Head of caudate nucleus (tissue), 42 donors: ENCODE measurements at regions not wholly inside any gene's neighbourhood (a gene's known extent, or its start where the extent isn't known, plus 50 kb on each side); places are given as distances from the start of the nearest gene placed in this dataset.

Experiments used
- DNase-seq, 42 donors: peaks; one replicate each; pipeline versions ENCODE4 v3.0.0 to v3.0.0-alpha.2; 2020 to 2021; ENCODE audit warnings: mixed read lengths in 7 of 42
- intact Hi-C: fragments of 100-400 bp; cut with DNase I; formaldehyde crosslinking; loops from one replicate; pipeline ENCODE4 v1.15.0; 2022

GRCh38 chr2:60603533-60604190 lies 50.2 kb upstream of the BCL11A start:
- intact Hi-C loops: no loop called here
- DNase-seq: peak in 1 of 42 donors; percentile 27

GRCh38 chr2:60604486-60605064 lies 51.1 kb upstream of the BCL11A start:
- intact Hi-C loops: no loop called here
- DNase-seq: peak in 1 of 42 donors; percentile 1

- intact Hi-C loops: no loop called here
- DNase-seq: peak in 1 of 42 donors; percentile 12
These were observed 52.4 kb upstream of the BCL11A start for GRCh38 chr2:60605866-60606265.

GRCh38 chr2:60608679-60609078 lies 55.2 kb upstream of the BCL11A start:
- no peak for DNase-seq
- intact Hi-C loops: no loop called here

GRCh38 chr2:60612033-60612432 lies 58.6 kb upstream of the BCL11A start:
- DNase-seq: peak in 1 of 42 donors; percentile 10
- intact Hi-C loops: no loop called here

GRCh38 chr2:60614319-60614718 lies 60.9 kb upstream of the BCL11A start:
- intact Hi-C loops: no loop called here
- peak in 1 of 42 donors; percentile 9 for DNase-seq

- intact Hi-C loops: no loop called here
- no peak for DNase-seq
These were observed 68.4 kb upstream of the BCL11A start for GRCh38 chr2:60621688-60622429.

GRCh38 chr2:60623040-60623439 lies 69.6 kb upstream of the BCL11A start:
- no peak for DNase-seq
- intact Hi-C loops: no loop called here

GRCh38 chr2:60627412-60627811 lies 74.0 kb upstream of the BCL11A start:
- DNase-seq: no peak
- intact Hi-C loops: no loop called here

- DNase-seq: no peak
- intact Hi-C loops: no loop called here
These were observed 74.6 kb upstream of the BCL11A start for GRCh38 chr2:60628026-60628425.

- intact Hi-C loops: no loop called here
- DNase-seq: no peak
These were observed 75.3 kb upstream of the BCL11A start for GRCh38 chr2:60628615-60629304.

- intact Hi-C loops: no loop called here
- DNase-seq: no peak
These were observed 75.8 kb upstream of the BCL11A start for GRCh38 chr2:60629305-60629662.

GRCh38 chr2:60629801-60630385 lies 76.4 kb upstream of the BCL11A start:
- DNase-seq: no peak
- intact Hi-C loops: no loop called here

- intact Hi-C loops: no loop called here
- DNase-seq: no peak
These were observed 80.2 kb upstream of the BCL11A start for GRCh38 chr2:60633615-60634014.

- DNase-seq: no peak
- intact Hi-C loops: no loop called here
These were observed 81.0 kb upstream of the BCL11A start for GRCh38 chr2:60634438-60634837.

- intact Hi-C loops: no loop called here
- DNase-seq: peak in 26 of 42 donors; percentile 11 to 68 (median 34)
These were observed 88.6 kb upstream of the BCL11A start for GRCh38 chr2:60641811-60642788.

GRCh38 chr2:60643747-60644146 lies 90.3 kb upstream of the BCL11A start:
- intact Hi-C loops: no loop called here
- DNase-seq: no peak

GRCh38 chr2:60644951-60645350 lies 91.5 kb upstream of the BCL11A start:
- intact Hi-C loops: no loop called here
- peak in 16 of 42 donors; percentile 1 to 58 (median 15) for DNase-seq
